CD4-positive, alpha-beta T cell (primary cell): ENCODE measurements at regions not wholly inside any gene's neighbourhood (a gene's known extent, or its start where the extent isn't known, plus 50 kb on each side); places are given as distances from the start of the nearest gene placed in this dataset.

Experiments
- ATAC-seq: fragments of 200-7000 bp; cut with Tn5 transposase; one replicate; pipeline ENCODE4 v1.10.0; 2022; ENCODE audit warnings: mild to moderate bottlenecking; ENCODE audit not compliant: poor library complexity
- CTCF ChIA-PET: fragments of 350-600 bp; sonication (Branson Sonifier 250); formaldehyde crosslinking; loops from one replicate; lab custom pipeline; 2021; ENCODE audit warnings: antibody characterized with exemption, inconsistent platforms; lab: Charles Lee
- POLR2A ChIA-PET: fragments of 350-600 bp; sonication (Branson Sonifier 250); formaldehyde crosslinking; loops from one replicate; lab custom pipeline; 2021; ENCODE audit warnings: antibody characterized with exemption, inconsistent platforms; lab: Charles Lee
- DNase-seq, 14 experiments: peaks; one replicate each; pipeline ENCODE4 v3.0.0-alpha.2; 2013 to 2020; ENCODE audit warnings: mixed read lengths in 2 of 14
- H3K27ac ChIP-seq, 2 donors: one replicate each; pipeline versions ENCODE4 v1.5.1 to v1.7.0; 2013; ENCODE audit warnings: low read length in 2 of 2, low read depth in 1 of 2, mild to moderate bottlenecking in 1 of 2
- H3K27me3 ChIP-seq, 2 experiments: 1 replicate in 1 of 2; 2 replicates in 1 of 2; pipeline versions ENCODE4 v1.6.1 to v1.7.0; 2013; ENCODE audit warnings: low read length in 2 of 2, control low read depth in 1 of 2, mild to moderate bottlenecking in 1 of 2, moderate library complexity in 1 of 2; ENCODE audit not compliant: insufficient read depth in 2 of 2, control insufficient read depth in 1 of 2
- H3K36me3 ChIP-seq: one replicate; pipeline ENCODE4 v1.6.1; 2013; ENCODE audit warnings: low read length, control low read depth; ENCODE audit not compliant: insufficient read depth
- H3K4me1 ChIP-seq: one replicate; pipeline ENCODE4 v1.6.1; 2013; ENCODE audit warnings: low read length, control low read depth; ENCODE audit not compliant: insufficient read depth
- H3K4me3 ChIP-seq: one replicate; pipeline ENCODE4 v1.5.1; 2013; ENCODE audit warnings: mild to moderate bottlenecking, low read length, moderate library complexity
- H3K9me3 ChIP-seq, 2 experiments: 1 replicate in 1 of 2; 2 replicates in 1 of 2; pipeline versions ENCODE4 v1.6.1 to v1.7.0; 2013; ENCODE audit warnings: low read length in 2 of 2, mild to moderate bottlenecking in 2 of 2, control low read depth in 1 of 2, moderate library complexity in 1 of 2; ENCODE audit not compliant: control insufficient read depth in 1 of 2, insufficient read depth in 1 of 2
- H3K27ac Mint-ChIP-seq: one replicate; pipeline ENCODE4 v1.8.0; 2020; ENCODE audit warnings: mixed read lengths
- H3K27me3 Mint-ChIP-seq: one replicate; pipeline ENCODE4 v1.8.0; 2021; ENCODE audit warnings: mixed read lengths
- H3K36me3 Mint-ChIP-seq: one replicate; pipeline ENCODE4 v1.8.0; 2021; ENCODE audit warnings: low read depth, mixed read lengths
- H3K4me1 Mint-ChIP-seq: one replicate; pipeline ENCODE4 v1.8.0; 2021; ENCODE audit warnings: low read depth, mixed read lengths
- H3K4me3 Mint-ChIP-seq: one replicate; pipeline ENCODE4 v1.8.0; 2020; ENCODE audit warnings: mild to moderate bottlenecking, mixed read lengths
- H3K9me3 Mint-ChIP-seq: one replicate; pipeline ENCODE4 v1.8.0; 2020; ENCODE audit warnings: mixed read lengths
- intact Hi-C, 2 experiments: fragments of 100-400 bp; cut with DNase I in 1 of 2; cut with micrococcal nuclease in 1 of 2; formaldehyde crosslinking; loops; one replicate each; pipeline versions ENCODE4 v1.15.1 to v1.9.0; 2023 to 2025; cut with DNase I, micrococcal nuclease
- TF ChIP-seq, protein P1 (sequence below): fragments of 200-600 bp; IDR thresholded peaks from one replicate; pipeline ENCODE4 v1.8.0; 2022; ENCODE audit warnings: antibody characterized with exemption, mild to moderate bottlenecking

GRCh38 chr2:217103752-217104545, 244.1 kb upstream of the TNP1 start:
- H3K27me3 Mint-ChIP-seq = no peaks in the 10 kb centered on the region
- no peak overlapping the region for H3K4me3 ChIP-seq
- TF ChIP-seq, protein P1, sequence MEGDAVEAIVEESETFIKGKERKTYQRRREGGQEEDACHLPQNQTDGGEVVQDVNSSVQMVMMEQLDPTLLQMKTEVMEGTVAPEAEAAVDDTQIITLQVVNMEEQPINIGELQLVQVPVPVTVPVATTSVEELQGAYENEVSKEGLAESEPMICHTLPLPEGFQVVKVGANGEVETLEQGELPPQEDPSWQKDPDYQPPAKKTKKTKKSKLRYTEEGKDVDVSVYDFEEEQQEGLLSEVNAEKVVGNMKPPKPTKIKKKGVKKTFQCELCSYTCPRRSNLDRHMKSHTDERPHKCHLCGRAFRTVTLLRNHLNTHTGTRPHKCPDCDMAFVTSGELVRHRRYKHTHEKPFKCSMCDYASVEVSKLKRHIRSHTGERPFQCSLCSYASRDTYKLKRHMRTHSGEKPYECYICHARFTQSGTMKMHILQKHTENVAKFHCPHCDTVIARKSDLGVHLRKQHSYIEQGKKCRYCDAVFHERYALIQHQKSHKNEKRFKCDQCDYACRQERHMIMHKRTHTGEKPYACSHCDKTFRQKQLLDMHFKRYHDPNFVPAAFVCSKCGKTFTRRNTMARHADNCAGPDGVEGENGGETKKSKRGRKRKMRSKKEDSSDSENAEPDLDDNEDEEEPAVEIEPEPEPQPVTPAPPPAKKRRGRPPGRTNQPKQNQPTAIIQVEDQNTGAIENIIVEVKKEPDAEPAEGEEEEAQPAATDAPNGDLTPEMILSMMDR = no peak
- H3K4me1 Mint-ChIP-seq = no peaks in the 10 kb centered on the region
- H3K36me3 Mint-ChIP-seq = no peaks in the 10 kb centered on the region
- H3K27ac Mint-ChIP-seq = no peak overlapping the region
- DNase-seq (no peak), ATAC-seq (no peak)
- CTCF ChIA-PET = no interaction called here
- intact Hi-C loops = no loop called here
- no peaks in the 10 kb centered on the region for H3K36me3 ChIP-seq
- H3K27ac ChIP-seq = no peak overlapping the region
- H3K4me3 Mint-ChIP-seq = no peak overlapping the region
- H3K27me3 ChIP-seq = no peaks in the 10 kb centered on the region
- H3K9me3 Mint-ChIP-seq = no peaks in the 10 kb centered on the region
- POLR2A ChIA-PET = no interaction called here
- no peaks in the 10 kb centered on the region for H3K9me3 ChIP-seq
- no peaks in the 10 kb centered on the region for H3K4me1 ChIP-seq

DNA sequence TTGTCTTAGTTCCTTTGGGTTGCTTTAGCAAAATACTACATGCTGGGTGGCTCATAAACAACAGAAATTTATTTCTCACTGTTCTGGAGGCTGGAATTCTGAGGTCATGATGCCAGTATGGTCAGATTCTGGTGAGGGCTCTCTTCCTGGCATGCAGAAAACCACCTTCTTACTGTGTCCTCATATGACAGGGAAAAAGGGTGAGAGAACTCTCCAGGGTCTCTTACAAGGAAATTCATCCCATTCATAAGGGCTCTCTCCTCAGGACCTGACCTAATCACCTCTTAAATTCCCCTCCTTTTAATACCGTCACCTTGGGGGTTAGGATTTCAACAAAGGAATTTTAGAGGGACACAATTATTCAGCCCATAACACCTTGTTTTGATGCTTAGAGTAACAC, 243.1 kb upstream of the TNP1 start:
- TF ChIP-seq, protein P1 = no peak
- Mint-ChIP-seq H3K4me3 (no peak overlapping the region), H3K27me3 (no peaks in the 10 kb centered on the region), H3K36me3 (no peaks in the 10 kb centered on the region), H3K27ac (no peak overlapping the region), H3K4me1 (no peaks in the 10 kb centered on the region), H3K9me3 (no peaks in the 10 kb centered on the region)
- ChIA-PET CTCF (no interaction called here), POLR2A (no interaction called here)
- Histone ChIP-seq H3K36me3 (no peaks in the 10 kb centered on the region), H3K9me3 (no peaks in the 10 kb centered on the region), H3K27ac (no peak overlapping the region), H3K4me3 (no peak overlapping the region), H3K27me3 (peaks cover 0 to 5% of the 10 kb centered on the region in 2 experiments), H3K4me1 (no peaks in the 10 kb centered on the region)
- ATAC-seq (no peak), DNase-seq (no peak)
- intact Hi-C loops = no loop called here

DNA sequence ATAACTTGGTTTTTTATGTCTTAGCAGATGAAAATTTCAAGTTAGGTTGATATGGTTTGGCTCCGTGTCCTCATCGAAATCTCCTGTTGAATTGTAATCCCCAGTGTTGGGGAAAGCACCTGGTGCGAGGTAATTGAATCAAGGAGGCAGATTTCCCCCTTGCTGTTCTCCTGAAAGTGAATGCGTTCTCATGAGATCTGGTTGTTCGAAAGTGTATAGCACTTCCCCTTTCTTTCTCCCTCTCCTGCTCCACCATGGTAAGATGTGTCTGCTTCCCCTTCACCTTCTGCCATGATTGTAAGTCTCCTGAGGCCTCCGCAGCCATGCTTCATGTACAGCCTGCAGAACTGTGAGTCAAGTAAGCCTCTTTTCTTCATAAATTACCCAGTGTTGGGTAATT, 242.1 kb upstream of the TNP1 start:
- ATAC-seq (no peak), DNase-seq (no peak)
- Mint-ChIP-seq H3K36me3 (no peaks in the 10 kb centered on the region), H3K4me1 (no peaks in the 10 kb centered on the region), H3K27me3 (no peaks in the 10 kb centered on the region), H3K9me3 (no peaks in the 10 kb centered on the region), H3K4me3 (no peak overlapping the region), H3K27ac (no peak overlapping the region)
- no peak overlapping the region for H3K4me3 ChIP-seq
- intact Hi-C loops = no loop called here
- H3K36me3 ChIP-seq = no peaks in the 10 kb centered on the region
- ChIA-PET POLR2A (no interaction called here), CTCF (no interaction called here)
- TF ChIP-seq, protein P1 = no peak
- no peak overlapping the region for H3K27ac ChIP-seq
- H3K9me3 ChIP-seq = no peaks in the 10 kb centered on the region
- H3K4me1 ChIP-seq = no peaks in the 10 kb centered on the region
- peaks cover 0 to 5% of the 10 kb centered on the region in 2 experiments for H3K27me3 ChIP-seq
